K562 (cell line): ENCODE measurements at regions not wholly inside any gene's neighbourhood (a gene's known extent, or its start where the extent isn't known, plus 50 kb on each side); places are given as distances from the start of the nearest gene placed in this dataset.

Source experiments
- ATAC-seq: fragments of 200-7000 bp; cut with Tn5 transposase; 3 replicates; pipeline ENCODE4 v1.9.1; 2020; ENCODE audit warnings: moderate library complexity
- BruUV-seq: library from RNA; stranded (reverse); fragments of 400-500 nt; replicated peaks from 2 replicates; lab custom pipeline; 2021; lab: Mats Ljungman, UMichigan
- CTCF ChIA-PET: fragments of 300-600 bp; formaldehyde crosslinking; extraction: SDS; loops from one replicate; lab custom pipeline; 2021; ENCODE audit warnings: low intra/inter-chr PET ratio; lab: Yijun Ruan, JAX
- POLR2A ChIA-PET: fragments of 300-600, 350-650 bp; sonication (Branson Sonifier 250); formaldehyde crosslinking; extraction: SDS; loops from one replicate; lab custom pipeline; 2021; ENCODE audit warnings: antibody characterized with exemption, inconsistent platforms; lab: Yijun Ruan, JAX
- DNase-seq, 4 experiments: peaks; one replicate each; pipeline versions ENCODE4 v3.0.0 to v3.0.0-alpha.2; 2011 to 2018; ENCODE audit warnings: low spot score in 3 of 4, mixed read lengths in 3 of 4; ENCODE audit errors: extremely low read depth in 1 of 4
- FAIRE-seq: peaks from 2 replicates; lab custom pipeline; 2011; peaks lifted over from hg19 to GRCh38; lab: Jason Lieb, UNC
- H2AFZ ChIP-seq: 2 replicates; pipeline ENCODE4 v1.6.0; 2011; ENCODE audit warnings: low read depth, low read length, control low read depth, inconsistent platforms
- H3K27ac ChIP-seq: fragments of 200-600 bp; 3 replicates; pipeline ENCODE4 v1.8.0; 2011; ENCODE audit warnings: low read depth, mild to moderate bottlenecking, control low read depth, inconsistent platforms, low read length, moderate library complexity, mixed read lengths; ENCODE audit errors: extremely low read depth
- H3K27me3 ChIP-seq, 2 experiments: fragments of 300-600 bp in 1 of 2; 2 replicates in 1 of 2; 3 replicates in 1 of 2; pipeline versions ENCODE4 v1.6.0 to v1.8.0; 2011; ENCODE audit warnings: inconsistent platforms in 2 of 2, low read length in 2 of 2, mild to moderate bottlenecking in 1 of 2, mixed read lengths in 1 of 2, moderate library complexity in 1 of 2; ENCODE audit not compliant: control insufficient read depth in 2 of 2, insufficient read depth in 2 of 2
- H3K36me3 ChIP-seq: fragments of 300-600 bp; 3 replicates; pipeline ENCODE4 v1.8.0; 2011; ENCODE audit warnings: mild to moderate bottlenecking, low read length, inconsistent platforms; ENCODE audit not compliant: control insufficient read depth, insufficient read depth
- H3K4me1 ChIP-seq, 2 experiments: fragments of 200-600 bp in 1 of 2; replicated peaks in 1 of 2; 2 replicates in 1 of 2; 3 replicates in 1 of 2; pipeline versions ENCODE4 v1.5.1 to v1.8.0; 2011; ENCODE audit warnings: inconsistent platforms in 2 of 2, low read length in 2 of 2, mild to moderate bottlenecking in 1 of 2, mixed read lengths in 1 of 2, moderate library complexity in 1 of 2; ENCODE audit not compliant: control insufficient read depth in 2 of 2, insufficient read depth in 2 of 2
- H3K4me2 ChIP-seq: 2 replicates; pipeline ENCODE4 v1.6.1; 2011; ENCODE audit warnings: low read length, control low read depth, inconsistent platforms, mixed read lengths; ENCODE audit not compliant: insufficient read depth
- H3K4me3 ChIP-seq: fragments of 200-600 bp; sonication (generic), shearing (Covaris generic); 2 replicates; pipeline ENCODE4 v1.5.1; 2016; ENCODE audit warnings: control low read depth, inconsistent platforms
- H3K79me2 ChIP-seq: fragments of 200-600 bp; 3 replicates; pipeline ENCODE4 v1.8.0; 2011; ENCODE audit warnings: low read length, inconsistent platforms; ENCODE audit not compliant: control insufficient read depth, insufficient read depth
- H3K9ac ChIP-seq, 2 experiments: 2 replicates each; pipeline versions ENCODE4 v1.6.0 to v1.6.1; 2011; ENCODE audit warnings: low read depth in 2 of 2, low read length in 2 of 2, control low read depth in 1 of 2, inconsistent platforms in 1 of 2, mild to moderate bottlenecking in 1 of 2, mixed read lengths in 1 of 2; ENCODE audit not compliant: insufficient read depth in 1 of 2
- H3K9me1 ChIP-seq: one replicate; pipeline ENCODE4 v1.6.0; 2011; ENCODE audit warnings: inconsistent platforms, mild to moderate bottlenecking, low read length, moderate library complexity; ENCODE audit not compliant: control insufficient read depth, insufficient read depth
- H3K9me3 ChIP-seq: replicated peaks from 2 replicates; pipeline ENCODE4 v1.5.1; 2011; ENCODE audit warnings: low read depth, low read length, inconsistent platforms; ENCODE audit not compliant: control insufficient read depth, insufficient read depth
- H4K20me1 ChIP-seq: replicated peaks from 2 replicates; pipeline ENCODE4 v1.6.1; 2011; ENCODE audit warnings: low read length, inconsistent platforms, mixed read lengths; ENCODE audit not compliant: control insufficient read depth, insufficient read depth
- CAMTA2 ChIP-seq: fragments of 250-450 bp; sonication (Bioruptor Pico); conservative IDR thresholded peaks from 2 replicates; pipeline ENCODE4 v1.5.1; 2022
- CHD4 ChIP-seq: fragments of 200-600 bp; sonication (generic); IDR thresholded peaks from 3 replicates; pipeline ENCODE4 v1.6.1; 2012; ENCODE audit warnings: low read depth, mild to moderate bottlenecking, mixed read lengths, low read length, inconsistent platforms; ENCODE audit not compliant: insufficient read depth, insufficient replicate concordance, poor library complexity, severe bottlenecking
- FOXJ2 ChIP-seq: fragments of 200-800 bp; sonication (Bioruptor generic); IDR thresholded peaks from 2 replicates; pipeline ENCODE4 v1.6.1; 2016; ENCODE audit warnings: missing genetic modification characterization, missing compliant biosample characterization
- LEF1 ChIP-seq: fragments of 450-650 bp; IDR thresholded peaks from 2 replicates; pipeline ENCODE4 v1.6.1; 2016; ENCODE audit warnings: mild to moderate bottlenecking
- RBM22 ChIP-seq: fragments of 200-400 bp; formaldehyde crosslinking; IDR thresholded peaks from 2 replicates; pipeline ENCODE4 v1.6.1; 2018; ENCODE audit warnings: low read length, low read depth; ENCODE audit not compliant: poor library complexity, severe bottlenecking
- TAF15 ChIP-seq: fragments of 200-400 bp; formaldehyde crosslinking; IDR thresholded peaks from 2 replicates; pipeline ENCODE4 v1.6.1; 2017; ENCODE audit warnings: mild to moderate bottlenecking, low read depth, low read length, moderate library complexity
- ZNF24 ChIP-seq: fragments of 450-650 bp; IDR thresholded peaks from 2 replicates; pipeline ENCODE4 v1.6.1; 2016
- ZNF253 ChIP-seq: fragments of 250-450 bp; sonication (Bioruptor Pico); conservative IDR thresholded peaks from 2 replicates; pipeline ENCODE4 v1.6.1; 2021; ENCODE audit warnings: mild to moderate bottlenecking
- ZNF507 ChIP-seq: conservative IDR thresholded peaks from 2 replicates; pipeline ENCODE4 v1.6.1; 2017; ENCODE audit warnings: missing genetic modification characterization, missing compliant biosample characterization
- ZZZ3 ChIP-seq: fragments of 450-650 bp; IDR thresholded peaks from 2 replicates; pipeline ENCODE4 v1.6.1; 2016; ENCODE audit warnings: antibody characterized with exemption, mild to moderate bottlenecking, moderate library complexity
- WGBS: fragments of 100-300 bp; shearing (Covaris generic); methylation state at CpG from one replicate; pipeline ENCODE4 v1.1.6; 2016; ENCODE audit warnings: low coverage, mixed read lengths; ENCODE audit not compliant: insufficient coverage; ENCODE audit errors: missing lambda C conversion rate; 5-methylcytosine and 5-hydroxymethylcytosine counted together
- in situ Hi-C: fragments of 300-500 bp; cut with MboI; formaldehyde crosslinking; loops from 4 replicates; pipeline ENCODE4 v1.15.0; 2018; ENCODE audit warnings: inconsistent platforms, mixed read lengths
- intact Hi-C: fragments of 100-400 bp; cut with micrococcal nuclease; formaldehyde crosslinking; loops from 2 replicates; pipeline ENCODE4 v1.14.2; 2022
- TF ChIP-seq, protein P1 (sequence below): fragments of 250-450 bp; sonication (Bioruptor Pico); IDR thresholded peaks from 2 replicates; pipeline ENCODE4 v1.8.0; 2021; ENCODE audit warnings: moderate library complexity, mild to moderate bottlenecking, inconsistent platforms
- TF ChIP-seq, protein P2 (sequence below): sonication (generic); formaldehyde crosslinking; IDR thresholded peaks from 2 replicates; pipeline ENCODE4 v1.8.0; 2022; ENCODE audit warnings: mild to moderate bottlenecking, low read depth, missing genetic modification reagents
- TF ChIP-seq, protein P3 (sequence below): fragments of 450-650 bp; IDR thresholded peaks from 2 replicates; pipeline ENCODE4 v1.6.1; 2016; ENCODE audit warnings: antibody characterized with exemption
- TF ChIP-seq, protein P4 (sequence below): fragments of 450-650 bp; IDR thresholded peaks from 2 replicates; pipeline ENCODE4 v1.6.1; 2016; ENCODE audit warnings: mild to moderate bottlenecking
- TF ChIP-seq, protein P5 (sequence below): fragments of 250-450 bp; sonication (Bioruptor Pico); IDR thresholded peaks from 2 replicates; pipeline ENCODE4 v1.4.0; 2020; ENCODE audit warnings: mild to moderate bottlenecking, moderate library complexity, borderline replicate concordance

DNA sequence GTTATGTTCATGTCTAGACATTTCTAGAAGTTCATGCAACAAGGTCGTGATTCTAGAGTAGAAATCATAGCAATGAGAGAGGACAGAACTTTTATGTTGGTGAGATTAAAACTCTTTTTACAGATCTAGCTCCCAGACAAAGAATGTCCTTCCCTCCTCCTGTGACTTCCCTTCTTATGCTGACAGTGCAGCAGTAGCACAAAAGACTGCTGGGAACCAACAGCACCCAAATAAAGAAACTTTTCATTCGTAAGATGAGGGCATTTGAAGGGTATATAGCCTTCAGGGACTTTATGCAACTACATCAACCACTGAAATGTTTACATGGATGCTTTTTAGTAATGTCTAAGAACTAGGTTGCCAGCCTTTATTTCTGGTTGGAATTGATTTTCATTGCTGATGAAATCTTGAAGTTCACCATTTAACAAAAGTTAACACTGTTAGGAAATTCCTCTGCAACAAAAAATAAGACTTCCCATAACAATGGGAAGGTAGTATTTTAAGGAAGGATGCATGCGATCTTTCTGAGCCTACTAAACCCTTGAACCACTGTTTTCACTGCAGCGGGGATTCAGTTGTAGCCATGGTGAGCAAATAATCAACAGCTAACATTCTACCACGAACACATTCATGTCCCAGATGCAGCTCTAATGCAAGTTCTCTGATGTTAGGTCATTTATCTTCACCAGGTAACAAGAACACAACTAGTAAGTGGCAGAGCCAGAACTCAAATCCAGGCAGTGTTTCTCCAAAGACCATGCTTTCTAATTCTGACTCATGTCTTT is 672.8 kb downstream of the PTPRC start:
- POLR2A ChIA-PET: no interaction called here
- TF ChIP-seq, protein P1, sequence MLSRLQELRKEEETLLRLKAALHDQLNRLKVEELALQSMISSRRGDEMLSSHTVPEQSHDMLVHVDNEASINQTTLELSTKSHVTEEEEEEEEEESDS (CRISPR knock-in tag): no peak
- TF ChIP-seq, protein P2, sequence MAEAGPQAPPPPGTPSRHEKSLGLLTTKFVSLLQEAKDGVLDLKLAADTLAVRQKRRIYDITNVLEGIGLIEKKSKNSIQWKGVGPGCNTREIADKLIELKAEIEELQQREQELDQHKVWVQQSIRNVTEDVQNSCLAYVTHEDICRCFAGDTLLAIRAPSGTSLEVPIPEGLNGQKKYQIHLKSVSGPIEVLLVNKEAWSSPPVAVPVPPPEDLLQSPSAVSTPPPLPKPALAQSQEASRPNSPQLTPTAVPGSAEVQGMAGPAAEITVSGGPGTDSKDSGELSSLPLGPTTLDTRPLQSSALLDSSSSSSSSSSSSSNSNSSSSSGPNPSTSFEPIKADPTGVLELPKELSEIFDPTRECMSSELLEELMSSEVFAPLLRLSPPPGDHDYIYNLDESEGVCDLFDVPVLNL (CRISPR knock-in tag): no peak
- TF ChIP-seq CHD4: no peak
- no peak for TF ChIP-seq LEF1
- TF ChIP-seq CAMTA2 (CRISPR knock-in tag): no peak
- no peak for TF ChIP-seq ZNF24
- TF ChIP-seq FOXJ2 (tag): no peak
- TF ChIP-seq ZNF507 (tag): no peak
- no peak for TF ChIP-seq ZZZ3
- TF ChIP-seq, protein P3, sequence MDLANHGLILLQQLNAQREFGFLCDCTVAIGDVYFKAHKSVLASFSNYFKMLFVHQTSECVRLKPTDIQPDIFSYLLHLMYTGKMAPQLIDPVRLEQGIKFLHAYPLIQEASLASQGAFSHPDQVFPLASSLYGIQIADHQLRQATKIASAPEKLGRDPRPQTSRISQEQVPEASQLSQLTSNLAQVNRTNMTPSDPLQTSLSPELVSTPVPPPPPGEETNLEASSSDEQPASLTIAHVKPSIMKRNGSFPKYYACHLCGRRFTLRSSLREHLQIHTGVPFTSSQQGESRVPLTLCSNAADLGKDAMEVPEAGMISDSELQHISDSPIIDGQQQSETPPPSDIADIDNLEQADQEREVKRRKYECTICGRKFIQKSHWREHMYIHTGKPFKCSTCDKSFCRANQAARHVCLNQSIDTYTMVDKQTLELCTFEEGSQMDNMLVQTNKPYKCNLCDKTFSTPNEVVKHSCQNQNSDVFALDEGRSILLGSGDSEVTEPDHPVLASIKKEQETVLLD: no peak
- TF ChIP-seq, protein P4, sequence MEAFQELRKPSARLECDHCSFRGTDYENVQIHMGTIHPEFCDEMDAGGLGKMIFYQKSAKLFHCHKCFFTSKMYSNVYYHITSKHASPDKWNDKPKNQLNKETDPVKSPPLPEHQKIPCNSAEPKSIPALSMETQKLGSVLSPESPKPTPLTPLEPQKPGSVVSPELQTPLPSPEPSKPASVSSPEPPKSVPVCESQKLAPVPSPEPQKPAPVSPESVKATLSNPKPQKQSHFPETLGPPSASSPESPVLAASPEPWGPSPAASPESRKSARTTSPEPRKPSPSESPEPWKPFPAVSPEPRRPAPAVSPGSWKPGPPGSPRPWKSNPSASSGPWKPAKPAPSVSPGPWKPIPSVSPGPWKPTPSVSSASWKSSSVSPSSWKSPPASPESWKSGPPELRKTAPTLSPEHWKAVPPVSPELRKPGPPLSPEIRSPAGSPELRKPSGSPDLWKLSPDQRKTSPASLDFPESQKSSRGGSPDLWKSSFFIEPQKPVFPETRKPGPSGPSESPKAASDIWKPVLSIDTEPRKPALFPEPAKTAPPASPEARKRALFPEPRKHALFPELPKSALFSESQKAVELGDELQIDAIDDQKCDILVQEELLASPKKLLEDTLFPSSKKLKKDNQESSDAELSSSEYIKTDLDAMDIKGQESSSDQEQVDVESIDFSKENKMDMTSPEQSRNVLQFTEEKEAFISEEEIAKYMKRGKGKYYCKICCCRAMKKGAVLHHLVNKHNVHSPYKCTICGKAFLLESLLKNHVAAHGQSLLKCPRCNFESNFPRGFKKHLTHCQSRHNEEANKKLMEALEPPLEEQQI: no peak
- TF ChIP-seq TAF15: no peak
- TF ChIP-seq, protein P5, sequence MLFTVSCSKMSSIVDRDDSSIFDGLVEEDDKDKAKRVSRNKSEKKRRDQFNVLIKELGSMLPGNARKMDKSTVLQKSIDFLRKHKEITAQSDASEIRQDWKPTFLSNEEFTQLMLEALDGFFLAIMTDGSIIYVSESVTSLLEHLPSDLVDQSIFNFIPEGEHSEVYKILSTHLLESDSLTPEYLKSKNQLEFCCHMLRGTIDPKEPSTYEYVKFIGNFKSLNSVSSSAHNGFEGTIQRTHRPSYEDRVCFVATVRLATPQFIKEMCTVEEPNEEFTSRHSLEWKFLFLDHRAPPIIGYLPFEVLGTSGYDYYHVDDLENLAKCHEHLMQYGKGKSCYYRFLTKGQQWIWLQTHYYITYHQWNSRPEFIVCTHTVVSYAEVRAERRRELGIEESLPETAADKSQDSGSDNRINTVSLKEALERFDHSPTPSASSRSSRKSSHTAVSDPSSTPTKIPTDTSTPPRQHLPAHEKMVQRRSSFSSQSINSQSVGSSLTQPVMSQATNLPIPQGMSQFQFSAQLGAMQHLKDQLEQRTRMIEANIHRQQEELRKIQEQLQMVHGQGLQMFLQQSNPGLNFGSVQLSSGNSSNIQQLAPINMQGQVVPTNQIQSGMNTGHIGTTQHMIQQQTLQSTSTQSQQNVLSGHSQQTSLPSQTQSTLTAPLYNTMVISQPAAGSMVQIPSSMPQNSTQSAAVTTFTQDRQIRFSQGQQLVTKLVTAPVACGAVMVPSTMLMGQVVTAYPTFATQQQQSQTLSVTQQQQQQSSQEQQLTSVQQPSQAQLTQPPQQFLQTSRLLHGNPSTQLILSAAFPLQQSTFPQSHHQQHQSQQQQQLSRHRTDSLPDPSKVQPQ (CRISPR knock-in tag): no peak
- TF ChIP-seq RBM22: no peak
- no peak for TF ChIP-seq ZNF253 (CRISPR knock-in tag)

More for the DNA sequence above, 672.8 kb downstream of the PTPRC start:
- H3K27me3 ChIP-seq: no peaks in the 10 kb centered on the region
- WGBS: 1% methylated on average over 5 of the region's 5 CpGs
- H3K36me3 ChIP-seq: no peaks in the 10 kb centered on the region
- H2AFZ ChIP-seq: no peak overlapping the region
- ATAC-seq (no peak), FAIRE-seq (no peak), DNase-seq (no peak)
- no peaks in the 10 kb centered on the region for H3K9me1 ChIP-seq
- no peak overlapping the region for H3K27ac ChIP-seq
- no peak overlapping the region for H3K4me3 ChIP-seq
- intact Hi-C loops (no loop called here), in situ Hi-C loops (no loop called here)
- H3K79me2 ChIP-seq: no peaks in the 10 kb centered on the region
- no peak overlapping the region for H3K9ac ChIP-seq
- no TSS peak for BruUV-seq
- no peaks in the 10 kb centered on the region for H3K9me3 ChIP-seq
- CTCF ChIA-PET: no interaction called here
- no peak overlapping the region for H3K4me2 ChIP-seq
- H4K20me1 ChIP-seq: no peaks in the 10 kb centered on the region
- no peaks in the 10 kb centered on the region for H3K4me1 ChIP-seq
